Calu3 (cell line): ENCODE measurements at regions not wholly inside any gene's neighbourhood (a gene's known extent, or its start where the extent isn't known, plus 50 kb on each side); places are given as distances from the start of the nearest gene placed in this dataset.

Source experiments
- BruUV-seq: library from RNA; stranded (reverse); fragments of 400-500 nt; replicated peaks from 2 replicates; lab custom pipeline; 2021; lab: Mats Ljungman, UMichigan
- CTCF ChIA-PET: fragments of 300-600 bp; sonication (Branson Sonifier 250); formaldehyde crosslinking; loops from one replicate; lab custom pipeline; 2022; ENCODE audit warnings: antibody characterized with exemption; lab: Charles Lee
- DNase-seq: peaks from one replicate; pipeline ENCODE4 v3.0.0; 2022
- H3K27ac Mint-ChIP-seq: one replicate; pipeline ENCODE4 v1.8.0; 2022; ENCODE audit warnings: mixed read lengths; ENCODE audit not compliant: unreplicated experiment
- H3K27me3 Mint-ChIP-seq: one replicate; pipeline ENCODE4 v1.8.0; 2022; ENCODE audit warnings: mixed read lengths; ENCODE audit not compliant: unreplicated experiment
- H3K36me3 Mint-ChIP-seq: one replicate; pipeline ENCODE4 v1.8.0; 2022; ENCODE audit warnings: mild to moderate bottlenecking, moderate library complexity, mixed read lengths; ENCODE audit not compliant: insufficient read depth, unreplicated experiment
- H3K4me1 Mint-ChIP-seq: one replicate; pipeline ENCODE4 v1.8.0; 2022; ENCODE audit warnings: mild to moderate bottlenecking, low read depth, mixed read lengths; ENCODE audit not compliant: unreplicated experiment
- H3K4me3 Mint-ChIP-seq: one replicate; pipeline ENCODE4 v1.8.0; 2022; ENCODE audit warnings: mild to moderate bottlenecking, low read depth, moderate library complexity, mixed read lengths; ENCODE audit not compliant: unreplicated experiment
- H3K9me3 Mint-ChIP-seq: one replicate; pipeline ENCODE4 v1.8.0; 2022; ENCODE audit warnings: low read depth, mixed read lengths; ENCODE audit not compliant: unreplicated experiment
- CTCF ChIP-seq: fragments of 200-600 bp; IDR thresholded peaks from one replicate; pipeline ENCODE4 v1.8.0; 2022; ENCODE audit warnings: antibody characterized with exemption; ENCODE audit not compliant: unreplicated experiment
- intact Hi-C: fragments of 100-400 bp; cut with micrococcal nuclease; formaldehyde crosslinking; loops from one replicate; pipeline ENCODE4 v1.10.0; 2022; ENCODE audit not compliant: unreplicated experiment

- H3K27ac Mint-ChIP-seq: no peak overlapping the region
- intact Hi-C loops: no loop called here
- H3K9me3 Mint-ChIP-seq: peaks cover 20% of the 10 kb centered on the region
- TF ChIP-seq CTCF: no peak
- no peaks in the 10 kb centered on the region for H3K27me3 Mint-ChIP-seq
- H3K4me3 Mint-ChIP-seq: no peak overlapping the region
- no peaks in the 10 kb centered on the region for H3K4me1 Mint-ChIP-seq
- CTCF ChIA-PET: no interaction called here
- no peak for DNase-seq
- H3K36me3 Mint-ChIP-seq: no peaks in the 10 kb centered on the region
- no TSS peak for BruUV-seq
These were observed 1372.1 kb upstream of the DDX18 start for GRCh38 chr2:116442418-116442817.

DNA sequence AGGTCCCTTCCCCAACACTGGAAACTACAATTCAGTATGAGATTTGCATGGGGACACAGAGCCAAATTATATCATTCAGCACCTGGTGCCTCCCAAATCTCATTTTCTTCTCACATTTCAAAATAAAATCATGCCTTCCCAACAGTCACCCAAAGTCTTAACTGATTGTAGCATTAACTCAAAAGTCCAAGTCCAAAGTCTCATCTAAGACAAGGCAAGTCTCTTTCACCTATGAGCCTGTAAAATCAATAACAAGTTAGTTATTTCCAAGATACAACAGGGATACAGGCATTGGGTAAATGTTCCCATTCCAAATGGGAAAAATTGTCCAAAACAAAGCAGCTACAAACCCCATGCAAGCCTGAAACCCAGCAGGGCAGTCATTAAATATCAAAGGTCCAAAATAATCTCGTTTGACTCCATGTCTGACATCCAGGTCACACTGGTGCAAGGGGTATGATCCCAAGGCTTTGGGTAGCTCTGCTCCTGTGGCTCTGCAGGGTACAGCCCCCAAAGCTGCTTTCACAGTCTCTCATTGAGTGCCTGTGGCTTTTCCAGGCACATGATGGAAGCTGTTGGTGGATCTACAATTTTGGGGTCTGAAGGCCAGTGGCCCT, 1370.1 kb upstream of the DDX18 start:
- peaks cover 15% of the 10 kb centered on the region for H3K9me3 Mint-ChIP-seq
- no peak for TF ChIP-seq CTCF
- no peaks in the 10 kb centered on the region for H3K27me3 Mint-ChIP-seq
- H3K4me3 Mint-ChIP-seq: no peak overlapping the region
- DNase-seq: no peak
- H3K27ac Mint-ChIP-seq: no peak overlapping the region
- H3K4me1 Mint-ChIP-seq: no peaks in the 10 kb centered on the region
- H3K36me3 Mint-ChIP-seq: no peaks in the 10 kb centered on the region
- intact Hi-C loops: no loop called here
- no TSS peak for BruUV-seq
- CTCF ChIA-PET: no interaction called here

DNA sequence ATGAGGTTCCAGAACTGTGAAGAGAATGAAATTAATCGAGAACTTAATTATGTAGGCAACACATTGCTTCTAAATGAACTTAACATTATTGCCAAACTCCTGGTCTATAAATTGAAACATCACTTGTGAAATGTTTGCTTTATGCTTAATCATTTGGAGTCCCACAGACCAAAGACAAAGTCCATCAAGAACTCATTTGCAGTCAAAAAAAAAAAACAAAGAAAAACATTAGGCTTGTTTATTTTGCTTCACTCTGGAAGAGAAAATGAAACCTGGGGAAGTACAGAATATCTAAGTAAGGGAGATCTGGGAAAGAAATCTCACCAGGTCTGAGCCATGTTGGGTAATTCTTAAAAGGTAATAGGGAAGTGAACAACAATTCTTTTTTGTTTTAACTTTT, 1363.5 kb upstream of the DDX18 start:
- no peak for TF ChIP-seq CTCF
- BruUV-seq: no TSS peak
- CTCF ChIA-PET: no interaction called here
- Mint-ChIP-seq H3K9me3 (peaks cover 4% of the 10 kb centered on the region), H3K4me1 (no peaks in the 10 kb centered on the region), H3K36me3 (no peaks in the 10 kb centered on the region), H3K27me3 (no peaks in the 10 kb centered on the region), H3K4me3 (no peak overlapping the region), H3K27ac (no peak overlapping the region)
- intact Hi-C loops: no loop called here
- no peak for DNase-seq

GRCh38 chr2:116452651-116453050, 1361.8 kb upstream of the DDX18 start:
- no peak for DNase-seq
- Mint-ChIP-seq H3K27ac (no peak overlapping the region), H3K4me1 (no peaks in the 10 kb centered on the region), H3K27me3 (no peaks in the 10 kb centered on the region), H3K36me3 (no peaks in the 10 kb centered on the region), H3K9me3 (peaks cover 4% of the 10 kb centered on the region), H3K4me3 (no peak overlapping the region)
- CTCF ChIA-PET: interaction anchor here (0.7 kb wide), 1 partner anchor 195 kb away, joined by 3 read pairs; no protein-coding TSS in a partner anchor
- no TSS peak for BruUV-seq
- TF ChIP-seq CTCF: no peak
- intact Hi-C loops: no loop called here
